ENCODE measurements at regions not wholly inside any gene's neighbourhood (a gene's known extent, or its start where the extent isn't known, plus 50 kb on each side); places are given as distances from the start of the nearest gene placed in this dataset.

DNA sequence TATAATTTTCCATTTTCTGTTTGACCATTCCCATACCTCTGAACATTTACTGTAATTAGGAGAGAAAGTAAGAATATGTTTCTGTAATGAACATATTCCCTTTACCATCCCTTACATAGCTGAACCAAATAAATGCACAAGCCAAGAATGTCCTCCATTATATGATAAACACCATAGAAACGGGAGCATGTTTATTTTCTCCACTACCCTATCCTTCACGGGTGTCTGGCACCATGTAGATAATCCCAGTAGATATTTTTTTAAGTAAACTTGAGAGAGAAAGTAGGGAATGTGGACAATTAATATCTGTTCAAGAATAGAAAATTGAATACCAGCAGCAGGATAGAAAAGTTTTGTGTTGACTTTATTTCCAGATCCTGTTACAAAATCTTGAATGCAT lies 928.4 kb downstream of the EFNB2 start:
- DNase-seq (ENCODE audit: low spot score), result no peak

DNA sequence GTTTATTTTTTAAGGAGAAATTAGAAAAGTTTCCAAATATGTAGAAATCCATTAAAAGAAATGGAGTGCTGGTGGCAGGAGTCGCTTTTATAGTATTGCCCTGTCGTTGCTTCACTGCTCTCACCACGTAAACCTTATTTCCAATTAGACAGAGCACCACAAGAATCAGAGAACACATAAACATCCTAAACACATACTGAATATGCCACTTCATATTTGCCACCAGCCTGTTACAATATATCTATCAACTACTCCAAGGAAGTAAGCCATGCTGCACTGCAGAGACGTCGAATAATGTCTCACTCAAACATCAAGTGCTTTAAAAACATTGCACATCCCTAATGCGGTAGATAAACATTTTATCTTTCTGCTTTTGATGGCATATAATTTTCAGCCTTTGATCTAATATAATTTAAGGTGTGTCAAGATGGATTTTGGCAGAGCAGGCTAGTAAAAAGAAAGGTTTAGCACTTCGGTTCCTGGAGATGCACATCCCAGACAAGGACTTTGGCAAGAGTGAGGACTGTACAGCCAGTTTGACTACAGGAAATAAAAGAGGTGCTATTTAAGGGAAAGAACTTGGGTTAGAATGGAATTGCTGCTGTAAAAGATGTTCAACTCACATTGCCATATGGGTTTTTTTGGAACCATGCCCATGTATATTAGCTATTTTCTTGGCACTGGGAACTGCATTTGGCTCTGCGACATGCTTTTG lies 932.3 kb downstream of the EFNB2 start:
- no peak for DNase-seq (ENCODE audit: low spot score)

DNA sequence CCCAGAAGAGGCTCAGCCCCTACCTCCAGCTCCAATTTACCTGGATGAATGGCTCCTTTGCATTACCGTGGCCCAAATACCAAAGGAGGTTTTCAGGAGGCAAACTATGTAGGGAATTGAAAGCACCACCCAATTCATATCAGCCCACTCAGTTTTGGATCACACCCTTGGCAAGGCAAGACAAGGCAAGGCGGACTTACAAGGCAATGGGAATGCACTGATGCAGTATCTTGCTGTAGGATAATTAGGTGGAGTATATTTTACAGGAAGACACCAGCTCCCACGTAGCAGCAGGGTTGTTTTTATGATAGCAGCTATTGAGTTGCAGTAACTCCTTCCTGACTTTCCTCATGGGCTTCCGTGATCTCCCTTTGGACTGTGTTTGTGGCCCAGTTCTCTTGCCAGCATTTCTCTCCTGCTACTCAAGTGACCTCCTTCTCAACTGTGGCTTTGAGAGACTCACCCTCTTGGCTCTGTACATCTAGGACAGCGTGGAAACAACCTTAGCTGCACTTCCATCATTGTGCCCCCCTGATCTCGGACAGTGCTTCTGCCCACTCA lies 935.9 kb downstream of the EFNB2 start:
- no peak for DNase-seq (ENCODE audit: low spot score)

DNA sequence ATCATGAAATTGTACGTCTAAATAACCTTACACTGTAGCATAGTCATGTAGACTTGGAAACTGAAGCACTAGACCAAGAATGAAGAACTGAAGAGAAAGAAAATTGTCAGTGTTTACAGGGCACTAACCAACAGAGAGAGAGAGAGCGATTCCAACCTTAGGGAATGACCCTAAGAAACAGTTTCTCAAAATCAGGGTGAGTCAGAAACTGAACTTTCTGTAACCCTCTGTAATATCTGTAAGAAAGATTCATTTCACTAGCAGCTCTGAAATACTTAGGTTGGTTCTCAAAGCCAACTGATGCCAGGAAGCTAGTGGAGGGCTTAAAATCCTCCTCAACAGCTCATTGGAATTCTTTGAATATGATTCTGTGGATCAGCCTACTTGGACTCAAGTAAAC lies 936.9 kb downstream of the EFNB2 start:
- DNase-seq (ENCODE audit: low spot score), result no peak

DNA sequence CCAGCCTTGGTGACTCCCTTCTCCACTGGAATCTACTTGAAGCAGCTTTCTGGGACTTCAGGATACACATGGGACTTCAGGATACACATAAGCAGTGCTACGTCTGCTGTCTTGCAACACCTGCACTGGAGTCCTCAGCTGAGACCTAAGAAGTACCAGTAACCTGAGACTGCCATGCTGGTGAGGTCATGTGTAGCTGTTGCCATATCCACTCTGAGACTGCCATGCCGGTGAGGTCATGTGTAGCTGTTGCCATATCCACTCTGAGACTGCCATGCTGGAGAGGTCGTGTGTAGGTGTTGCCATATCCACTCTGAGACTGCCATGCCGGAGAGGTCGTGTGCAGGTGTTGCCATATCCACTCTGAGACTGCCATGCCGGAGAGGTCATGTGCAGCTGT lies 937.9 kb downstream of the EFNB2 start:
- DNase-seq (ENCODE audit: low spot score), result no peak

DNA sequence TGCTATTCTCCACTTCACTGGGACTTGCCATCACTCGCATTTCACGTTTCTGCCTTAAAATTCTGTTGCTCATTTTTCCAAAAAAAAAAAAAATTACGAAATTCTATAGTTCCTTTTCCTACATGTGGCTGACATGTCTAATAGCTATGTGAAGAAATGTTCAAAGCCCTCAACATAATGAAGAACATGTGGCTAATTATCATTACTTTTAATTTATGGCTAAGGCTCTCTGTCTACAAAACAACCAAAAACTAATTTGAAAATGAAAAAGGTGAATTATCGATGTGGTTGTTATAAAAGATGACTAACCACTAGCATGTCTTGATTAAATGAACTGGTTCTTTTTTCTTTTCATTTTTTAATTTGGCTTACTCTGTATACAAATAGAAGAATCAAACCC lies 940.0 kb downstream of the EFNB2 start:
- DNase-seq (ENCODE audit: low spot score), result no peak

DNA sequence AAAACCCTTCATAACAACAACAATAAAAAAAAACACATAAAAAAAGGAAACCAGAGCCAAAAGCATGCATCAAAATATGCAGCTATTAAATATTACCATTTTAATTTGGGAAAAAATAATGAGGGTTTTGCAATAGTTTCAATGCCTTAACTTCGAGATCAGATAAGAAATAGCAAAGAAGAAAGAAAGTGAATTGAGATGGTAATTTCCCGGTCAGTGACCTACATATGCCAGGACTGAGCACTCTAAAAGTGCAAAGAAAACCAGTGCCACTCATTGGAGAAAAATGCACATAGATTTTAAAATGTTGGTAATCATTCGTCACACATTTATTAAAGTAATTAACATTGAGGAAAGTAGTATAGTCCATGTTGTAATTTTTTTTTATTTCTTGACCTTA lies 944.2 kb downstream of the EFNB2 start:
- DNase-seq (ENCODE audit: low spot score), result no peak

DNA sequence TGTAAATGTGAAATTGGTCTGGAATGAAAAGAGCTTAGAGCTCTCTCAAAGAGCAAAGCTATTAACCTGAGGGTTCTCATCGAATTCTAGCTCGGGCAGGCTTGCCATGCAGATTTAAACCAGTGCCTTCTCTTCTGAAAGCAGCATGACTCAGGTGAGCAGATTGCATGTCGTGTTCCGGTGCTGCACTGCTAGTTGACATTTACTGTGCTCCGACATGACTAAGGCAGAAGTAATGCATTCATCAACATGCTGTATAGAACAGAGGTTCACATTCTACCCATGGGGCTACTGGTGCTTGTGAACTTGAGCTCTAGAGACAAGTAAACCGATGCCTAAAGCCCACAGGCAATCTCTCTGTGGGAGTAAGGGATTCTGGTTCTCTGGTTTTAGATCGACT lies 947.7 kb downstream of the EFNB2 start:
- no peak for DNase-seq (ENCODE audit: low spot score)

DNA sequence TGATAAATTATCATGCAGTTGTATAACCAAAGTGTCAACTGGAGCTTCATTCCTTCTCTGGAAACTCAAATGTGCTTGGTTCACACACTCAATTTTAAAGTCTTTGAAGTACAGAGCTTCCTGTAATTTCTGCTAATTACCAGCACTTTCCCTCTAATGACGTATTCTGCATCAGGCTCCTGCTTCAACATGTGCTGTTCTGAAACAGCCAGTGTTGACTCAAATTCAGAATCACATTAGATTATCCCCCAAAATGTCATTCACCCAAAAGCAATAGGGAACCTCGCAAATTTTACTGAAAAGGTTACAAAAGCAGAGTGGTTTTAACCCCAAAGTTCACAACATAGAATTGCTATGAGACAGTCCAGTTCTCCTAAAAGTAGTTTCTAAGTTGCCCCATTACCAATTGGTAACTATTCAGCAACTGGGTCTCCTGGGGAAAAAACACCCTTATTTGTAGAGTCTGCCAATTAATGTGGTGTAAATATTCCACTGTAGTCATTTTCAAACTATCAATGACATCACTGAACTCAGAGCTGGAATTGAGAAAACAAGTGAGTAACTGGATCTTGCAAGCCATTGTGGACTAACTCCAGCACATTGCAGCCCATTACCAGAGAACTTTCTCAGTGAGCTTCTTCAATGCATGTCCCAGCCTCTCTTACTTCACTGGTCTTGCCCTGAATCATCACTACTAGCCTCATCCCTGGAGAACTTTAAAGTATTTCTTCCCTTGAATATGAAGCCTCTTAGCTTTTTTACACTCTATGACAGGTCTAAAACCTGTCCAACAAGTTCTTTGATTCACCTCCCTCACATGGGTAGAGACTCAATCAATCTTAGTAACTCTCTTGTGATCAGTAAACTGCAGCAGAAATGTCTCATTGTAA lies 955.4 kb downstream of the EFNB2 start:
- DNase-seq (ENCODE audit: low spot score), result no peak

DNA sequence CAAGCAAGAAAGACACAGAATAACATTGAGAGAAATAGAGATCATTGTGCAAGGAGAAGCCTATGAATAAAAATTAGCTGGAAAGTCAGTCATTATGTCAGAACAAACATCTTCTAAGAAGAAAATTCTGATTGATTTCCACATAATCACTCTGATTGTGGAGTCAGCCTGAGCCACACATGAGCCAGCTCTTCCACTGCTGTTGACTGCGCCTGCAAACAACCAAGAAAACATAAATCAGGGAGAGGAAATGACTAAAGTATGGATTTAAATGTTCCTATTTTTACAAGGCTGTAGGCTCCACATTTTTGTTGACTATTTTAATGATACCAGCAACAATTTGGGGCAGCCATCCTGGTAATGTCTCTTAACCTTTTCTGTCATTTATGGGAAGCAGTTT lies 962.3 kb downstream of the EFNB2 start:
- no peak for DNase-seq (ENCODE audit: low spot score)

DNA sequence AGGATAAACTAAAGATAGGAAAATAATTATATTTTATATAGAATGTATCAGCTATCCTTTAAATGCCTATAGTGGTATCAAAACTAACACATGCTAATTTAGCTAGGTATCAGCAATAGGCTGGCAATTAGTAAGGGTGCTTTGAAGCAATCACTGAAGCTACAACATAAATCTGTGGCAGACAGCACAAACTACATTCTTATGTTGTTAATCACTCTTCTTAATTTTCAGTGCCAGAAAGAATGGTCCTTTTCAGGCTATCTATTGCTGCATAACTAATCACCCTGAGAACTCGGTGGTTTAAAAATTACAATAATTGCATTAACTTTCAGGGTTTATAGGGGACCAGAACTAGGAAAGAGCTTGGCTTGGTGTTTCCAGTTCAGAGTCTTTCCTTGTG lies 963.1 kb downstream of the EFNB2 start:
- no peak for DNase-seq (ENCODE audit: low spot score)

DNA sequence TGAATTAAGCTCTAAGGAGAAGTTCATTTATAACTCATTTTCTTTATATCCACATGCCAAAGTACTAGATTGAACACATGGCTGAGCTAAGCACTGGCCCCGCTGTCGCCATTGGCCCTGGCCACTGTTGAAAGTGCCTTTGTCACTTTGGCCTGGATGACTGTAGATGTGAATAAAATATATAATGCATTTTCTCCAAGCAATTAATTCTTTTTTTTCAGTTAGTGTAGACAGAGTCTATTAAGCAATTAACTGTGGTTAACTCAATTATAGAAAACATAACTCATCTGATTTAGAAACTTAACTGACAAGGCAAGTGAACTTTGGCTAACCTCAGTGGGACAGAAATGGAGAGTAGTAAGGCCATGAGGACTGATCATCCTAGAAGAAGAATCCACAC lies 965.6 kb downstream of the EFNB2 start:
- DNase-seq (ENCODE audit: low spot score), result no peak

DNA sequence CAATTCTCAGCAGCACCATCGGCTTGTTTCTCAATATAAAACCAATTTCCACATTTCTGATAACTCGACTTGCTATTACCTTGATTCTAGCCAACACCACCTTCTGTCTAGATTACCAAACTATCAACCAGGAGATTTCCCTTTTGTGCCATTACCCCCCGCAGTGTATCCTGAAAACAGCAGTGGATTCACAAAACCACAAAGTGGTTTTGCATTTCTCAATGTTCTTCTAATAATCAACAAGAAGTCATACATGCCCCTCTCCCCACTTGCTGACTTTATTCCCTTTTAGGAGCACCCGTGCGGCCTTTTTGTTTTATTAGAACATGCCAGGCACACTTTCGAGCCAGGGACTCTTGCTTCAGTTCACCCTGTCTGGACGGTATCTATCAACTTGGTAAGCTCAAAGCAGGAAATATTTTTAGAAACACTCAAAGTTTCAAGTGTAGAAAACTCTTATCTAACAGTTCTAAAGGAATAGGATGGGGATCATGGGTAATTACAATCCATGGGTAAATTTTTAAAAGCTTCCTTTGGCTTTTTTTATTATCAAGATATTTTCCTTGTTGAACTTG lies 967.4 kb downstream of the EFNB2 start:
- DNase-seq (ENCODE audit: low spot score), result no peak

DNA sequence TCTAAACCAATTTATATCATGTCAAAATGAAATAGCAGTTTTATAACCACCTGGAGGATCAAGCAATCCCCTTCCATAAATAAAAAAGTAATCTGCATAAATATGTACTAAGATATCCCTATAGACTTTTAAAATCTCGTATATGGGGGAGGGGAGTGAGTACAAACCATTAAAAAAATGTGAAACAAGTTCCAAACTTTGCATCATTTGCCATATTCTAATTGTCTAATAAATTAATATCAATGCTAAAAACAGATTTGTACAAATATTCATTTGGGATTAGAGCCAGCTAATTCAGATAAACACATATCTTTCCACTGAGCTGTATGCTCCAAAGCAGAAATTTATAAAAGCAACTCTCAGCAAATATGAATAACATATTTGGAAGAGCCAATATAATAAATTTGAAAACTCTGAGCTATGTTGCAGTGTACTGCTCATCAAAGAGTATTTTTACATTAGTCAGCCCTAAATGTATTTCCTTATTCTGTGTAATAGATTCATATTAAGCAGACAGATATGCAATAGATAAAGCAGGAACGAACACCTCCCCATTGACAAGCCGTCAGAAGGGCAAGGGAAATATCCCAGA lies 970.2 kb downstream of the EFNB2 start:
- no peak for DNase-seq (ENCODE audit: low spot score)

DNA sequence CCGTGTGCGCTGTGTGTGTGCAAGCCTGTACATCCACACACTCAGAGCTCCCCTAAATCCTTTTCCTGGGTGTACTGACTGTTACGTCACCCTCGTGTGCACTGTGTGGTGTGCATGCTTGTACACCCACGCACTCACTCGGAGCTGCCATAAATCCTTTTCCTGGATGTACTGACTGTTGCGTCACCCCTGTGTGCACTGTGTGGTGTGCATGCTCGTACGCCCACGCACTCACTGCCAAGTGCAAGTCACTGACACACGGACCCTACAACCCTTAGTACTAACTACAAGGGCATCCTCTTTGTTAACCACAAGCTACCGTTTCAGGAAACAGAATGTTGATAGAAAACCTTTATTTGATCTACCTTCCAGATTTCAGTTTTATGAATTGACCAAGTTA lies 983.4 kb downstream of the EFNB2 start:
- DNase-seq (ENCODE audit: low spot score), result no peak

DNA sequence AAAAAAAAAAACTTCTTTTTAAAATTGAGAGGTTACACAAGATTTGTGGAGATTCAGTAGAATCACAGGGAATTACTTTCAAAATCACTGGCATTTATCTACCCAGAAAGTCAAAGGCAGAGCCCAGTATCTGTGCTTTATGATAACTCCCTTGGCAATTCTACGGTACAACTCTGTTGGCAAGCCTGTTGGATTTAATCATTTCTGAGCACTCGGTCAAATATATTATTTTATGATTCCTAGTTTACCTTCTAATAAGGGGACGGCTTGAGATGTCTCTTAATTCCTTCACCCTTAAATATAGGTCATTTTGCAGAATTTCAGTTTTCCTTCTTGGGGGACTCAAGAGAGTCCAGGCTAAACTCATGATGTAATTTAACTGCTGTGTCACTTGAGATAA lies 987.6 kb downstream of the EFNB2 start:
- DNase-seq (ENCODE audit: low spot score), result no peak

DNA sequence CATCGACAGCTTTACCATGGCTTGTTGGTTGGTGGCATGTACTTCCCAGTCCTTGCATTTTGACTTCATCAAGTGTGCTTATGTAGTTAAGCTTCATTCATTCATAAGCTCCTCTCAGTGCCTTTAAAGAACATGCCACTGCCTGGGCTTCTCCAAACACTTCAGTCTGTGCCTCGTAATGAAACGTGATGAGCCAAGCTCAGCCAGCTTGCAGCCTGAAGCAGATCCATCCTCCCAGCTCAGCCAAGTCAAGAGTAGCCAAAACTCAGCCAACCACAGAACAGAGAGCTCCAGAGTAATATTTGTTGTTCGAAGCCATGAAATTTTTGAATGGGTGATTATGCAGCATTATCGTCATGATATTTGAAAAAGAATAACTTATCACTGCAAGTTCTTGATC lies 989.7 kb downstream of the EFNB2 start:
- DNase-seq (ENCODE audit: low spot score), result no peak

DNA sequence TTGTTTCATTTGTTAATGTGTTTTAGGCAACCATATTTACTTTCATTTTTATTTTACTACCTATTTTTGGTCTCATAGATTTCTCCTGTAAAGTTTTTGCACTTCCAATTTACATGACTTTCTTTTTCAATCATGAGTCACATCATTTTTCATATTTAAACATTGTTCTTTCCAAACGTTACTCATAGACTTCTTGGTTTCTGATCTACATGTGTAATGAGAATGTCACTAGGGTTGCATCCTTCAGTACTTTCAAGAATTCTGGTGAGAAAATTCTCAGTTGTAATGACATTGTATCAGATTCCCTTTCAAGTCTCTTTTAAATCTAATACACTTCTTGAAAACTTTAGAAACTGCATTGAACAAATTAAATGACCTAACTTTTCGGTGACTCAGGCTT lies 991.7 kb downstream of the EFNB2 start:
- no peak for DNase-seq (ENCODE audit: low spot score)

DNA sequence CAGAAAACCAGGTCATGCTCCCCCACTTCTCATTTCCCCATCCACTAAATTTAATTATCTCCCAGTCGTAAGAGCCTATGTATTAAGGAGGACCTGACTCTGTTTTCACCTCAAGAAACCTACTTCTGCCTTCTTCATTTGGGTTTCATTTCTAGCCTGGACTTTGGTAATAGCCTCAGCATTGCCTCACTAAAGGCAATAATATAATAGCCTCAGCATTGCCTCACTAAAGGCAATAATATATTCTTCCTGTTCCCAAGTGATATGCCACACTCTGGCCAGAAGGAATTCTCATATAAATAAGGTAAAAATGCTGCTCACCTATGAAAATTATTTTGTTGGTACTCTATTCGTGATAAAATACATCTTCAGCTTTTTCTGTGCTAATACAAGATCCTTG lies 993.9 kb downstream of the EFNB2 start:
- no peak for DNase-seq (ENCODE audit: low spot score)

DNA sequence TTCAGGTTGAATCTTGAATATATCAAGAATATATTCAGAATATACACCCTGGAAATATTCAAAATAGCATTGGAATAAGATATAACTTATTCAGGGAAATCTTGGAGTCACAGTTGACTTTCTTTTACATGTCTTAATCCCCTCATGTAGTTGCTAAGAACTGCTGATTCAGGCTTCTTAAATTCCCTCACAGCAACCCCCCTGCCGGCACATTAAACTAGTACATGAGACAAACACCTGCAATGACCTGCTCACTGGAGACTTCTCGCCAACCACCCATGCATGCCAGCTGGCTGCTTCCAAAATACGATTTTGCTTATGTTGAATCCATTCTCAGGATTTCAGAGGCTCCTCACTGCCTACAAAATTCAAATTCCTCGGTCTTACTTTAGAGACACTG lies 997.1 kb downstream of the EFNB2 start:
- no peak for DNase-seq (ENCODE audit: low spot score)

DNA sequence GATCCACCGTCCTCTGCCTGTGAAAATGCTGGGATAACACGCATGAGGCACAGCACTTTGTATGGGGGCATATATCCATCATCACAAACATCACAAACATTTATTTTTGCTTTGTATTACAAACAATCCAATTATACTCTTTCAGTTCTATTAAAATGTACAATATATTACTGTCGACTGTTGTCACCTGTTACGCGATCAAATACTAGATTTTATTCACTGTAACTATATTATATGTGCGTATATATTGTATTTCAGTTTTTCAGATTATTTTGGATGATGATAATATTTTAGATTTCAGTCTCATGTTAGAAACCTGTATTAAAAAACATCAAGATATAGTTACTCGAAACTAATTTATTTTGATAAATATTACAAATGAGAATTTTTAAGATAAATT lies 998.3 kb downstream of the EFNB2 start:
- DNase-seq (ENCODE audit: low spot score), result no peak

DNA sequence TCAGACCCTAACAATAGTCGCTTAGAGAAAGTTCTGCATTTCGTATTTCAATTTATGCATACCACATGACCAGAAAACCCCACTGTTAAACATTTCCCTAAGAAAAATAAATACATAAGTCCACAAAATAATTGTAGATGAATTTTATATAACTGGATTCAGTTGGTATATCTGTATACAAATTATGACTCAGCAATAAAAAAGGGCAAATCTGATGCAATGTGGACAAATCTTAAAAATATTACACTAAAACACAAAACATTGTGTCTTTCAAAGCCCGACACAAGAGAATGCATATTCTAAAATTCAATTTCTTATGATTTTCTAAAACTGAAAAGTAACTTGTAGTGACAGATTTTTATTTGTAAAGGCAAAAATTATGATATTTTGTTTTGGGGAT lies 1005.0 kb downstream of the EFNB2 start:
- no peak for DNase-seq (ENCODE audit: low spot score)

DNA sequence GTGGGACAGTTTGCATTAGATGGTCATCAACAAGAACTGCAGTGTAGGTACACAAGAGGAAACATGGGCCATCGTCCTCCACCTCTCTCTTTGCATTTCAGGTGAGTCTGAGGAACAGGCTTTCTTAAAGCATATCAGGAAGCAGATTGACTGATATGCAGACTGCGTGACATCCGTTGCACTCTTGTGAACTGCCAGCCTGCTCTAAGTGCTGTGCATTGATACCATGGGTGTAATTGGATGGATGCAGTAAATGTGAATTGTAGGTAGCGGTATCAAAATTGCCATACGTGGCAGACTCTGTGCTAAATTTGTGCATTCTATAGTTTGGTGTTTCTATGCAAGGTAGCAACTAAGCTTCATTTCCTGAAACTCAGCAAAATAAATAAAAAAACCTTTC lies 1008.3 kb downstream of the EFNB2 start:
- DNase-seq (ENCODE audit: low spot score), result no peak
